Activated CD8-positive, alpha-beta memory T cell treated with anti-CD3 and anti-CD28 coated beads for 48 hours (primary cell): ENCODE measurements at regions not wholly inside any gene's neighbourhood (a gene's known extent, or its start where the extent isn't known, plus 50 kb on each side); places are given as distances from the start of the nearest gene placed in this dataset.
"Not testable (repeated sequence)": the region's sequence is repeated elsewhere in the genome, so short reads cannot be mapped to it uniquely, and the experiment has no call there.

Experiments used
- DNase-seq, 3 experiments: peaks; one replicate each; pipeline ENCODE4 v3.0.0-alpha.2; 2020; ENCODE audit warnings: low read depth in 2 of 3, low spot score in 2 of 3

- DNase-seq: no peak
Observed at GRCh38 chr22:26914519-26915185, 257.3 kb downstream of the MIAT start.

- no peak for DNase-seq
Observed at GRCh38 chr22:26916236-26916635, 258.8 kb downstream of the MIAT start.

- DNase-seq: no peak
Observed at GRCh38 chr22:26918226-26918625, 260.8 kb downstream of the MIAT start.

- no peak for DNase-seq
Observed at GRCh38 chr22:26921726-26922125, 264.3 kb downstream of the MIAT start.

GRCh38 chr22:26922806-26923205, 265.4 kb downstream of the MIAT start:
- no peak for DNase-seq

- DNase-seq: no peak
Observed at GRCh38 chr22:26923531-26923930, 266.1 kb downstream of the MIAT start.

- no peak for DNase-seq
Observed at GRCh38 chr22:26927821-26928220, 270.4 kb downstream of the MIAT start.

GRCh38 chr22:26931471-26931870, 274.1 kb downstream of the MIAT start:
- DNase-seq: no peak

- no peak for DNase-seq
Observed at GRCh38 chr22:26933105-26933590, 275.8 kb downstream of the MIAT start.

- no peak for DNase-seq
Observed at GRCh38 chr22:26937213-26937612, 279.8 kb downstream of the MIAT start.

GRCh38 chr22:26939466-26939865, 282.1 kb downstream of the MIAT start:
- no peak for DNase-seq

GRCh38 chr22:26941896-26942636, 284.7 kb downstream of the MIAT start:
- no peak for DNase-seq

- no peak for DNase-seq
Observed at GRCh38 chr22:26942637-26942957, 285.2 kb downstream of the MIAT start.

GRCh38 chr22:26945565-26945964, 288.2 kb downstream of the MIAT start:
- DNase-seq: no peak

GRCh38 chr22:26949193-26949592, 291.8 kb downstream of the MIAT start:
- DNase-seq: no peak

- DNase-seq: not testable (repeated sequence)
Observed at GRCh38 chr22:26951139-26951538, 293.8 kb downstream of the MIAT start.

- no peak for DNase-seq
Observed at GRCh38 chr22:26952004-26952403, 294.6 kb downstream of the MIAT start.

GRCh38 chr22:26952451-26953011, 295.1 kb downstream of the MIAT start:
- no peak for DNase-seq

- no peak for DNase-seq
Observed at GRCh38 chr22:26953012-26953883, 295.9 kb downstream of the MIAT start.

GRCh38 chr22:26956371-26956770, 299.0 kb downstream of the MIAT start:
- no peak for DNase-seq

- DNase-seq: no peak
Observed at GRCh38 chr22:26957176-26957575, 299.8 kb downstream of the MIAT start.
